AG09319 (cell line): ENCODE measurements at regions not wholly inside any gene's neighbourhood (a gene's known extent, or its start where the extent isn't known, plus 50 kb on each side); places are given as distances from the start of the nearest gene placed in this dataset.

Experiments
- DNase-seq: peaks from one replicate; pipeline ENCODE4 v3.0.0-alpha.2; 2010; ENCODE audit warnings: low read depth; ENCODE audit errors: extremely low read depth
- TF ChIP-seq, protein P1 (sequence below): IDR thresholded peaks from 2 replicates; pipeline ENCODE4 v1.5.1; 2011; ENCODE audit warnings: low read depth, mild to moderate bottlenecking, inconsistent platforms, low read length, moderate library complexity

DNA sequence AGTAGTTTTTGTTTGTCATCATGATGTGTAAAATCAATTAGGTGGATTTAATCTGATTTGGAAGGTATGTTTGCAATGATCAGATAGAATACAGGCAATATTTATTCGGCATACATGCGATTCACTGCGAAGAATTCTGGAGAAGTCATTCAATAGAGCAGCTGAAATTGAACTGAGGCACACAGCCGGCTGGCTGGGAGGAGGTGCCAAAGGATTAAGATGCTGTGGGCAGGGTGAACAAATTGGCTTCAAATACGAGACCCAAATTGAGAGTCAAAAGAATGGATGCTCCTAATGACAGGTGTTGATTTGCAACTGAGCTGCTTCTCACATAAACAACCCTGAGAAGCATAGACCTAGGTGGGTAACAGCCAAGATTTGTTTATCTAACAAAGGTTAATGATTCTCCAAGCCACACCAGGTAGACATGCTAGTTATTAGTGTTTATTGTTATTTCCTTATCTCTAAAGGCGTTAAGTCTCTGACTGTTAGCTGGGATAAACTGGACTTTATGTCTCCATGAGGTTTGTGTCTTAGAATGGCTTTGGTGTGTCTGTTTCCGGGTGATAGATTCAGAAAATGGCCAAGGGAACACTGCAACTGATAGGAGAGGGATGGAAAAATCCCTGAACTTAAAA lies 55.3 kb upstream of the CLINT1 start:
- no peak for DNase-seq
- TF ChIP-seq, protein P1, sequence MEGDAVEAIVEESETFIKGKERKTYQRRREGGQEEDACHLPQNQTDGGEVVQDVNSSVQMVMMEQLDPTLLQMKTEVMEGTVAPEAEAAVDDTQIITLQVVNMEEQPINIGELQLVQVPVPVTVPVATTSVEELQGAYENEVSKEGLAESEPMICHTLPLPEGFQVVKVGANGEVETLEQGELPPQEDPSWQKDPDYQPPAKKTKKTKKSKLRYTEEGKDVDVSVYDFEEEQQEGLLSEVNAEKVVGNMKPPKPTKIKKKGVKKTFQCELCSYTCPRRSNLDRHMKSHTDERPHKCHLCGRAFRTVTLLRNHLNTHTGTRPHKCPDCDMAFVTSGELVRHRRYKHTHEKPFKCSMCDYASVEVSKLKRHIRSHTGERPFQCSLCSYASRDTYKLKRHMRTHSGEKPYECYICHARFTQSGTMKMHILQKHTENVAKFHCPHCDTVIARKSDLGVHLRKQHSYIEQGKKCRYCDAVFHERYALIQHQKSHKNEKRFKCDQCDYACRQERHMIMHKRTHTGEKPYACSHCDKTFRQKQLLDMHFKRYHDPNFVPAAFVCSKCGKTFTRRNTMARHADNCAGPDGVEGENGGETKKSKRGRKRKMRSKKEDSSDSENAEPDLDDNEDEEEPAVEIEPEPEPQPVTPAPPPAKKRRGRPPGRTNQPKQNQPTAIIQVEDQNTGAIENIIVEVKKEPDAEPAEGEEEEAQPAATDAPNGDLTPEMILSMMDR: no peak

DNA sequence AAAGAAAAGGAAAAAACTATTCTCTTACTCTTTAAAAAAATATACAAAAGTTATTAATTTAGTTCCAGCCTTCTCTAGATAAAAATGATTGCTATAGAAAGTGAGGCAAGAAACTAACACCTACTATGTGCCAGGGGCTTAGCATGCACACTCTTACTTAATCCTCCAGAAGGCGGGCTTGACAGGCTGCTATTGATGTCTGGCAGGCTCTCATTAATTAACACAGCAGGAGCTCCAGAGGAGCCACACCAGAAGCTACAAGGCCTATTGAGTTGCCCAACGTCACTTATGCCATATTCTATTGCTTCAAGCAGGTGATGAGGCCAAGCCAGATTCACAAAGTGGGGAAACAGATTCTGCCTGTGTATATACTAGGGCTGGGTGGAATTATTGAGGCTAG lies 54.6 kb upstream of the CLINT1 start:
- no peak for DNase-seq
- TF ChIP-seq, protein P1: no peak

DNA sequence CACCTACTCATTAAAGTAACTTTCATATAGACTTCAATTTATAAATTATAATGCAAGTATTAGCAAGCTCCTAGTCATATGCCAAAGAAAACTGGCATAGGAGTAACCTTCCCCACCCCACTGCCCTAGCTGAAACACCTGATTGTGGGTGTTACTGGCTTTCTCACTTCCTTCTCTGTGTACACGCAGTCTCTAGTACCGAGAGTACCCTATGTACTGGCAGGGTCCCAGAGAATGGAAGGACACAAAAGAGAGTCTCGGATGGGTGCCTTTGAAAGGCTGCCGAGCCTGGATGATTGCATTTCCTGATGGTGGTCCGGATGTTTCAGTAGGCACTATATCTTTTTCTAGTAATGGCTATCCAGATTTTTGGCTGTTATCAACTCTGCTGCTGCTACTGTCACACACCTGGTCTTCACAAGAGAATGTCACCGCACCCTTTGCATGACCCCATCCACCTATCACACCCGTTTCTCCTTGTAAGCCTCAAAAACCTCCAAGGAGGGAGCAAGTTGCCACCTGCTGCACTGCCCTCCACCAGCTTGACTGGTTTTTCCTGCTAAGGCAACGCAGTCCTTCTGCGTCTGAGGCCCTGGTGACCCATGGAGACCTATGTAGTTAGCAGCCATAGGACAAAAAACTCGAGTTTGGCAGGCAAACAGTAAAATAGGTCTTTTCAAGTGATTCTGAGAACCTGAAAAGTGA lies 53.8 kb upstream of the CLINT1 start:
- no peak for DNase-seq

DNA sequence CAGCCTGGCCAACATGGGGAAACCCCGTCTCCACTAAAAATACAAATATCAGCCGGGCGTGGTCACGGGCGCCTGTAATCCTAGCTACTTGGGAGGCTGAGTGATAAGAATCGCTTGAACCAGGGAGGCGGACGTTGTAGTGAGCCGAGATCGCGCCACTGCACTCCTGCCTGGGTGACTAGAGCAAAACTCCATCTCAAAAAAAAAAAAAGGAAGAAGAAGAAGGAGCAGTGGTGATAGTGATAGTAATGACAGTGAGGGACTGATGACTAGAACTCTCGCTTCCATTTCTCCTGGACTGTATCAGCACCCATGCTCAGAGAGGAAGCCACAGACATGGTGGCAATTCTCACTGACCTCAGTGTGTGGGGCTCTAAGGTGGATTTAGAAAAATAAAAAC lies 52.6 kb upstream of the CLINT1 start:
- TF ChIP-seq, protein P1: no peak
- DNase-seq: no peak

More for the DNA sequence above, 53.8 kb upstream of the CLINT1 start:
- TF ChIP-seq, protein P1: no peak
